ENCODE measurements at regions not wholly inside any gene's neighbourhood (a gene's known extent, or its start where the extent isn't known, plus 50 kb on each side); places are given as distances from the start of the nearest gene placed in this dataset.
"Not testable (repeated sequence)": the region's sequence is repeated elsewhere in the genome, so short reads cannot be mapped to it uniquely, and the experiment has no call there.

GRCh38 chr2:87649871-87650270 is 98.0 kb upstream of the PLGLB2 start:
- H3K4me3 ChIP-seq; intact Hi-C loops (cut with DNase I); DNase-seq; H3K36me3 ChIP-seq; H3K27ac ChIP-seq; ATAC-seq; H3K9me3 ChIP-seq; H3K4me1 ChIP-seq; H3K27me3 ChIP-seq: not testable (repeated sequence)

DNA sequence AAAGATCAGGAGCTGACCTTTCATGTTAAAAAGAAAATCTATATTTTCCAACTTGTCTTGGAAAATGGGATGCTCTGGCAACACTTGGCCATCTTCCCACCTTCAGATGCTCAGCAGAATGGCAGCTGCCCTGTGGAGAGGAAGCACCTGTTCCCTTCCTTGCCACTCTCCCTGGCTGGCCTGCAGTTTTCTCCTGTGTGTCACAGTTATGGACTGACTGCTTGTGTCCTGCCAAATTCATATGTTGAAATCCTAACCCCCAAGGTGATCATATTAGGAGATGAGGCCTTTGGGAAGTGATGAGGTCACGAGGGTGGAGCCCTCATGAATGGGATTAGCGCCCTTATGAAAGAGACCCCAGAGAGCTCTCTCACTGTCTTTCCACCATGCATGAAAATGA is 97.0 kb upstream of the PLGLB2 start:
- not testable (repeated sequence) for ATAC-seq

DNA sequence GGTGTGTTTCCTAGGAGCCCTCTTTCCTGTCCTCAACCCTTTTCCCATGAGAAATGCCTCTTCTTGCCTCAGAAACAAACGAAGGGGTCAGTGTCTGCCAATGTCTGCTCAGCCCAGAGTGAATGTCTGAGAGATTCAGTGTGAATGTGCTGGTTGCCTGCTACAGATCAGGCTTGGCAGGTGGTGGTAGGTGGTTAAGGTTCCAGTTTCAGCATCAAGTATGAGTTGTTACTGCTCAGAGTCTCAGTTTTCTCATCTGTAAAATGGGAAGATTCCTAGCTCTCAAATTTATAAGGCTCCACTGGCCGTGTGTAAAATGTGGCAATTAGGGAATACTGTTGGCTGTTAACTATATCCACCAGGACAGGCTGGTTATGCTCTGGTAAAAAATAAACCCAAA is 96.3 kb upstream of the PLGLB2 start:
- H3K27me3 ChIP-seq; ATAC-seq; H3K4me1 ChIP-seq; DNase-seq; H3K36me3 ChIP-seq; H3K4me3 ChIP-seq; H3K27ac ChIP-seq; intact Hi-C loops (cut with DNase I); H3K9me3 ChIP-seq: not testable (repeated sequence)

More for the DNA sequence above, 97.0 kb upstream of the PLGLB2 start:
- H3K4me1 ChIP-seq; DNase-seq; H3K9me3 ChIP-seq; H3K36me3 ChIP-seq; H3K27me3 ChIP-seq; intact Hi-C loops (cut with DNase I); H3K4me3 ChIP-seq; H3K27ac ChIP-seq: not testable (repeated sequence)

GRCh38 chr2:87653373-87653772 is 94.5 kb upstream of the PLGLB2 start:
- peak; percentile 81 for ATAC-seq
- intact Hi-C loops (cut with DNase I); H3K4me3 ChIP-seq; DNase-seq; H3K27ac ChIP-seq; H3K36me3 ChIP-seq; H3K4me1 ChIP-seq; H3K9me3 ChIP-seq; H3K27me3 ChIP-seq: not testable (repeated sequence)

DNA sequence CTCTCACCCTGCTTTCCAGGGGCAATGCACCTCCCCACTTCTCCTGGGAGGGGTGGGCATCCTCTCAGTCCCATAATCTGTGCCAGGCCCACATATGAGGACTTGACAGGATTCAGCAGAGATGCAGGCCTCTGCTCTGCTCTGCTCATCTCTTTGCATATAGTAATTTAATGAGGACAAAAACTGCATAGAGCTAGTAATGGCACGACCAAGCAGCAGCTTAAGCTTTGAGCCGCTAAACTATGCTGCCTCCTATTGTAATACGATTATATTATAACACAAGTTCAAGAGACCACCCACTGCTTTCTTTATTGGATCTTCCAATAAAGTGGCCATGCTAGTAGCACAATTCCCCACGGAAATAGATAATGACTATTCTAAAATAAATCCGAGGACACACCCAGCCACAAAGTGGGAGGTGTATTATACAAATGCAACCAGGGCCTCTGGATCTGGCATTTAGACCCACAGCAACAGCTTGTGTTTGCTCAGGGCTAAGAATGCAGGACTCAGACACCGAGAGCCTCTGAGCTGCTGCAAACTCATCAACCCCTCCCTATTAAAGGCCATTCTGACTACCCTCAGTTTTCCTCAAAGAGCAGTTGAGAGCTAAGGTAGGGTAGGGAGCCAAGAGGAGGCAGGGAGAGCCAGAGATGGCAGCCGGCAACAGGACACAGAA is 93.6 kb upstream of the PLGLB2 start:
- H3K36me3 ChIP-seq; H3K27me3 ChIP-seq; DNase-seq; H3K4me1 ChIP-seq; H3K4me3 ChIP-seq; H3K9me3 ChIP-seq; ATAC-seq; intact Hi-C loops (cut with DNase I); H3K27ac ChIP-seq: not testable (repeated sequence)

DNA sequence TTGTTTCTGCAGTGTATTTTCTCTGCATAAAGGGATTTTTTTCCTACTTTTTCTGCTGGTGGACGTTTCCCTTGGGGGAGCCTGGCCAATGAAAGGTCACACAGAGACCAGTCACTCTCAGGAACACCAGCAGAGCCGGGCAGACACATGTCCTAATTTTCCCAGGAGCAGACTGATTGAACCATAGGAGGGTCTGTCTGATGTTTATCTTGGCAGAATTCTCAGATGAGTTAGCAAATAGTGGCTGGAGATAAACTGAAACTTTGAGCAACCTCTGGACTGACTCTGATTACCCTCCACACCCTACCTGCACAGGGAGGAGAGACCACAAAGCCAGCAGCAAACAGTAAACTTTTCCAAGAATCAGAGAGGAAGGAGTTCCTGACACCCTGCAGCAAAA is 90.0 kb upstream of the PLGLB2 start:
- H3K36me3 ChIP-seq; H3K27me3 ChIP-seq; intact Hi-C loops (cut with DNase I); H3K4me1 ChIP-seq; DNase-seq; H3K4me3 ChIP-seq; H3K9me3 ChIP-seq; H3K27ac ChIP-seq; ATAC-seq: not testable (repeated sequence)

DNA sequence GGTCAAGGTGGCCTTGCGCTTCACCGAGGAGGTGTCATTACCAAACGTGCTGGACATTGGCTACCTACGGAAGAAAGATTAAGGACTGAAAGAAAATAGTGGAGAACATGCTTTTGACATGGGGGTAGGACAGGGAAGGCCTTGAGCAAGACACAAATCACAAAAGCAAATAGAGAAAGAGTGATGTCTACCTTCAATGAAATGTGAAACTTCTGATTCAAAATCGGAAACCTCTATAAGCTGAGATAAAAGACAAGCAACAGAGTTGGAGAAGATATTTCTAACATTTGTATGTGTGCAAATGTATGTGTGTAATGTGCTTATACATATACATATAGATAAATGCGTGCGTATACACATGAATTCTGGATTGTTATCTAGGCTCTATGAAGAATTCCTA is 89.5 kb upstream of the PLGLB2 start:
- intact Hi-C loops (cut with DNase I); DNase-seq; H3K9me3 ChIP-seq; H3K36me3 ChIP-seq; H3K27ac ChIP-seq; ATAC-seq; H3K4me1 ChIP-seq; H3K27me3 ChIP-seq; H3K4me3 ChIP-seq: not testable (repeated sequence)

DNA sequence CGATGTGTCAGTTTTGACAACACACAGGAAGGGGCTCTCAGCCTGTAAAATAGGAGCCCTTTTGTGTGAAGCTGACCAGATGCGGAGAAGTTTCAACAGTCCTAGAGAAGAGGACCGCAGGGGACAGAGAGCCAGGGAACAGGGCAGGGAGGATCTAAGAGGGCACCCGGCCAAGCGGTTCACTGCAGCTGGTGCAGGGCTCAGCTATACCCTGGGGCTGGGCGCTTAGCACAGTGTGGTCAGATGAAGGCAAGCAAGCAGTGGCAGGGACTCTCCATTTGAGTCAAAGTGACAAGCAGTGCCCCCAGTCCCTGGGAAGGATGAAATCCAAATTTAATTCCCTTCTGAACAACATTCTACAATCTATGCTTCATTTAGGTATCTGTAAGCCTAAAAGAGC is 88.9 kb upstream of the PLGLB2 start:
- H3K27ac ChIP-seq; intact Hi-C loops (cut with DNase I); H3K36me3 ChIP-seq; H3K9me3 ChIP-seq; H3K27me3 ChIP-seq; DNase-seq; ATAC-seq; H3K4me3 ChIP-seq; H3K4me1 ChIP-seq: not testable (repeated sequence)

DNA sequence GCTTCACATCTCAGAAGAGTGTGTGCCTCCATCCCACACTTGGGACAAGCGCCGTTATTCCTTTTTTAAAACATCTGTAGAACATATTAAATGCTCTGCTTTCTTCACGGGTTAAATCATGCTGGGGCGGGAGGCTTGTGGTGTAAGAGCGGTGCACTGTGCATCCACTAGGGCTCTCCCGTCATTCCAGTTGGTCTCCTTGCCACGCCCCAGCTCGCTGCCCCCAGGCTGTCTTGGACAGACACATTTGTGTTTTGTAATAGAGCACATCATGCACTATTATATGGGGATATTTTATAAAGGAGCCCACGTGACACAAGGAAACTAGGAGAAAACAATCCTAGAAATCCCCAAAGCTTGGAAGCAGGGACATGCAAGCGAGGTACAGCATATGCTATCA is 87.7 kb upstream of the PLGLB2 start:
- ATAC-seq; H3K36me3 ChIP-seq; H3K4me3 ChIP-seq; DNase-seq; H3K4me1 ChIP-seq; intact Hi-C loops (cut with DNase I); H3K9me3 ChIP-seq; H3K27me3 ChIP-seq; H3K27ac ChIP-seq: not testable (repeated sequence)

DNA sequence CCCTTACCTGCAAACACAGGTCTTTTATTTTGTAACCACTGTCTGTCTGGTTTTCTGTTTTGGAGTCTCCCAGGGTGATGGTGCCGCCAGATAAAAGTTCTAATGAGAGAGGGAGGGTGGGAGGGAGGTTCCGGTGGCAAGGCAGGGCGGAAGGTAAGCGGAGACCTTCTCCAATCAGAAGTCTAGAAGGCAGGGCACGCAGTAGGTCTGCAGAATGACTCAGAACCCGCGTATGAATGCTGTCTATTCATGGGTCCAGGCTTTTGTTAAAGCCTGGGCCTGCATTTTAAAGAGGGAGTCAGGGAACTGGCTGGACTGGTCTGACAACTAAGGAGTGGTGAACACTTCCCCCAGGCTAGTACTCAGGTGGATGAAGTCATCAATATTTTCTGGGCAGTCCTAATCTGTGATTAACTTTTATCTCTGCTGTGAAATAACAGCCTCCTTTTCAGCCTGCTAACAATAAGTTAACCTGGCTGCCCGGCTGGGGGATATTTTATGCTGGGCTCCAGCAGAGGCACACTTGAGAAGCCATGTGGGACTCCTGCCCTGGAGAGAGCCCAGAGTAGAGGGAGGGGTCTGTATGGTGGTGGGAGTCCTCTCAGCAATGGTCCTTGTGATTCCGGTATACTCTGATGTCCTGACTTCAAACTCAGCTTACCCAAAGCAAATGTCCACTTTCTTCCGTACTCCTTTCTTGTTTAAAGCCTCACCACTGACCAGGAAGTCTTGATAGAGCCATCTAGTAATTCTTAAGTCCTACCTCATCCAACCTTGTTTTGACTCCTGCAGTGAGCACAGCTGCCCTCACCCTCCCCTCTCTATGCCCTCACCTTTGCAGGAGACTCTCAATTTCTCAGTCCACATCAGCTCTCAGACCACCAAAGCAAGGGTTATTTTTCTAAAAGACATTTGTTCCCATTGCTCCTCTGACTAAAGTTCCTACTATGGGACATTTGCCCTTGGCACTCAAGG is 85.3 kb upstream of the PLGLB2 start:
- DNase-seq (peak in 1 of 4 donors; percentile 56), ATAC-seq (peak; percentile 93)
- H3K36me3 ChIP-seq; H3K27me3 ChIP-seq; intact Hi-C loops (cut with DNase I); H3K4me1 ChIP-seq; H3K9me3 ChIP-seq; H3K4me3 ChIP-seq; H3K27ac ChIP-seq: not testable (repeated sequence)

DNA sequence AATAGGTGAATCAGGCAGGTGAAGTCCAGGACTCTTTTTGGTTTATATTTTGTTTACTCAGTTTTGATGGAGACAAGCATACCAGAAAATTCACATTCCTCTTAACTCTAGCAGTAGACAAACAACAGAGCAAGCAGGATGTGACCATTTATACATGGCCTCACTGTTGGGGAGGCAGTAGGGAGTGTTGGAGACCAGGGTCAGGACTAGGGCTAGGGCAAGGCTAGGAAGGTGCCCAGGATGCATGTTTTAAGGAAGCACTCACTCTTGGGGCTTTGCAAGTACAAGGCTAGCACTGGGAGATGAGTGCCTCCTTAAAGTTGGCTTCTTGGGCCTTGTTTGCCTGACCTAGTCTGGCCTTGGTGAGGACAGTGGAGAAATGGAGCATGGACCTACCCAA is 84.5 kb upstream of the PLGLB2 start:
- H3K4me1 ChIP-seq; H3K27me3 ChIP-seq; H3K27ac ChIP-seq; H3K36me3 ChIP-seq; H3K9me3 ChIP-seq; H3K4me3 ChIP-seq; intact Hi-C loops (cut with DNase I); DNase-seq: not testable (repeated sequence)
- peak; percentile 43 for ATAC-seq

DNA sequence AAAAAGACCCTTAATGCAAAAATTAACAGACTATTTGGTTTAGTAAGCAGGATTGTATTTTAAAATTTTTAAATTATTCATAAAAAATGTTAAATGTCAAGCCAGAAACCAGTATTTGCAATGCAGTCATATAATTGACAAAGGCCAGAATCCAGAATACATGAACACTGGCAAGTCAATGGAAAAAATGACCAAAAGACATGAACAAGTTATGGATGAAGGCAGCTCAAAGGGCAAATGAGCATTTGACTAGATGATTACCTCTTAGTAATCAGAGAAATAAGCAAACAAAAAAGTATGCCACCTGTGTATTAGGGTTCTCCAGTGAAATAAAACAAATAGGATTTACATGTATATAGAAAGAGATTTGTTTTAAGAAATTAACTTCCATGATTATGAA is 80.9 kb upstream of the PLGLB2 start:
- intact Hi-C loops (cut with DNase I); H3K4me1 ChIP-seq; H3K36me3 ChIP-seq; DNase-seq; H3K27ac ChIP-seq; H3K9me3 ChIP-seq; ATAC-seq; H3K4me3 ChIP-seq; H3K27me3 ChIP-seq: not testable (repeated sequence)

GRCh38 chr2:87668361-87668760 is 79.5 kb upstream of the PLGLB2 start:
- H3K4me1 ChIP-seq; H3K4me3 ChIP-seq; H3K27ac ChIP-seq; H3K27me3 ChIP-seq; H3K9me3 ChIP-seq; DNase-seq; intact Hi-C loops (cut with DNase I); H3K36me3 ChIP-seq; ATAC-seq: not testable (repeated sequence)

All from left lung (tissue), 4 donors.